GM23248 (cell line): ENCODE measurements at regions not wholly inside any gene's neighbourhood (a gene's known extent, or its start where the extent isn't known, plus 50 kb on each side); places are given as distances from the start of the nearest gene placed in this dataset.
A peak's percentile ranks its signal among the peaks of the same experiment; 100 is the strongest.

Experiments
- DNase-seq: peaks from one replicate; pipeline ENCODE4 v3.0.0-alpha.2; 2015
- H2AFZ ChIP-seq: fragments of 200-600 bp; sonication (generic); 2 replicates; pipeline ENCODE4 v1.6.1; 2016; ENCODE audit warnings: antibody characterized with exemption
- H3F3A ChIP-seq: fragments of 200-600 bp; sonication (generic); 2 replicates; pipeline ENCODE4 v1.6.1; 2016; ENCODE audit warnings: mild to moderate bottlenecking, antibody characterized with exemption, mixed run types; ENCODE audit not compliant: insufficient read depth
- H3K27ac ChIP-seq: fragments of 200-600 bp; sonication (generic); 2 replicates; pipeline ENCODE4 v1.5.1; 2016; ENCODE audit warnings: mild to moderate bottlenecking
- H3K27me3 ChIP-seq: fragments of 200-600 bp; sonication (generic); replicated peaks from 2 replicates; pipeline ENCODE4 v1.6.1; 2016; ENCODE audit warnings: mild to moderate bottlenecking; ENCODE audit not compliant: insufficient read depth
- H3K36me3 ChIP-seq: fragments of 200-600 bp; sonication (generic); 2 replicates; pipeline ENCODE4 v1.6.1; 2016; ENCODE audit warnings: low read depth, mild to moderate bottlenecking
- H3K4me1 ChIP-seq: fragments of 200-600 bp; sonication (generic); 2 replicates; pipeline ENCODE4 v1.6.1; 2016; ENCODE audit warnings: mild to moderate bottlenecking; ENCODE audit not compliant: insufficient read depth
- H3K4me2 ChIP-seq: fragments of 200-600 bp; sonication (generic); one replicate; pipeline ENCODE4 v1.6.1; 2016; ENCODE audit warnings: mild to moderate bottlenecking; ENCODE audit not compliant: unreplicated experiment
- H3K4me3 ChIP-seq: fragments of 200-600 bp; sonication (generic); 2 replicates; pipeline ENCODE4 v1.5.1; 2016; ENCODE audit warnings: mild to moderate bottlenecking
- H3K79me2 ChIP-seq: fragments of 200-600 bp; sonication (generic); 2 replicates; pipeline ENCODE4 v1.6.1; 2016; ENCODE audit warnings: mild to moderate bottlenecking; ENCODE audit not compliant: insufficient read depth
- H3K9ac ChIP-seq: fragments of 200-600 bp; sonication (generic); 2 replicates; pipeline ENCODE4 v1.6.1; 2016; ENCODE audit warnings: mild to moderate bottlenecking
- H3K9me2 ChIP-seq: fragments of 200-600 bp; sonication (generic); 2 replicates; pipeline ENCODE4 v1.6.1; 2016; ENCODE audit warnings: mixed run types, mild to moderate bottlenecking, moderate library complexity; ENCODE audit not compliant: insufficient read depth
- H3K9me3 ChIP-seq: fragments of 200-600 bp; sonication (generic); one replicate; pipeline ENCODE4 v1.6.1; 2017; ENCODE audit warnings: low read depth
- H4K20me1 ChIP-seq: fragments of 200-600 bp; sonication (generic); 2 replicates; pipeline ENCODE4 v1.6.0; 2016; ENCODE audit not compliant: insufficient read depth
- EZH2 ChIP-seq: fragments of 200-600 bp; sonication (generic); IDR thresholded peaks from 2 replicates; pipeline ENCODE4 v1.6.1; 2018; ENCODE audit warnings: antibody characterized with exemption, mild to moderate bottlenecking; ENCODE audit not compliant: insufficient read depth, poor library complexity, severe bottlenecking
- EZH2phosphoT487 ChIP-seq: fragments of 200-600 bp; sonication (generic); IDR thresholded peaks from 2 replicates; pipeline ENCODE4 v1.6.1; 2018; ENCODE audit warnings: antibody characterized with exemption, moderate library complexity, mild to moderate bottlenecking, low read depth; ENCODE audit not compliant: insufficient read depth
- WGBS, 2 experiments: methylation state at CpG; one replicate each; pipeline ENCODE4 v1.1.6; 2015 to 2017; ENCODE audit warnings: low lambda C conversion rate in 2 of 2, low coverage in 1 of 2; ENCODE audit errors: missing lambda C conversion rate in 2 of 2; 5-methylcytosine and 5-hydroxymethylcytosine counted together
- in situ Hi-C: fragments of 300-500 bp; cut with MboI; formaldehyde crosslinking; loops from 2 replicates; pipeline ENCODE4 v1.15.0; 2020

GRCh38 chr3:30199096-30199759, 407.2 kb upstream of the TGFBR2 start:
- in situ Hi-C loops, result no loop called here
- H3K27ac ChIP-seq, result no peak overlapping the region
- H3K9me3 ChIP-seq, result no peaks in the 10 kb centered on the region
- peaks cover 16% of the 10 kb centered on the region for H3F3A ChIP-seq
- H3K36me3 ChIP-seq, result no peaks in the 10 kb centered on the region
- H3K4me3 ChIP-seq, result no peak overlapping the region
- no peak for TF ChIP-seq EZH2
- no peak for TF ChIP-seq EZH2phosphoT487
- H3K9me2 ChIP-seq, result no peaks in the 10 kb centered on the region
- H4K20me1 ChIP-seq, result no peaks in the 10 kb centered on the region
- no peaks in the 10 kb centered on the region for H3K79me2 ChIP-seq
- H3K27me3 ChIP-seq, result no peaks in the 10 kb centered on the region
- 36 to 40% methylated on average over 6 of the region's 6 CpGs for WGBS, 2 experiments
- H2AFZ ChIP-seq, result no peak overlapping the region
- H3K9ac ChIP-seq, result no peak overlapping the region
- no peak overlapping the region for H3K4me2 ChIP-seq
- peaks cover 39% of the 10 kb centered on the region for H3K4me1 ChIP-seq
- peak; percentile 67 for DNase-seq

- no peak overlapping the region for H3K4me2 ChIP-seq
- WGBS, 2 experiments, result 95 to 98% methylated on average over 3 of the region's 3 CpGs
- DNase-seq, result no peak
- no peak overlapping the region for H2AFZ ChIP-seq
- in situ Hi-C loops, result loop anchor here (5.0 to 10.0 kb wide), 3 partner anchors 158 to 475 kb away; no protein-coding TSS in a partner anchor
- H3K27ac ChIP-seq, result no peak overlapping the region
- H3K9me3 ChIP-seq, result no peaks in the 10 kb centered on the region
- peaks cover 39% of the 10 kb centered on the region for H3K4me1 ChIP-seq
- peaks cover 16% of the 10 kb centered on the region for H3F3A ChIP-seq
- H3K4me3 ChIP-seq, result no peak overlapping the region
- H3K79me2 ChIP-seq, result no peaks in the 10 kb centered on the region
- H3K27me3 ChIP-seq, result no peaks in the 10 kb centered on the region
- H3K36me3 ChIP-seq, result no peaks in the 10 kb centered on the region
- H3K9me2 ChIP-seq, result no peaks in the 10 kb centered on the region
- TF ChIP-seq EZH2phosphoT487, result no peak
- no peak for TF ChIP-seq EZH2
- H4K20me1 ChIP-seq, result no peaks in the 10 kb centered on the region
- no peak overlapping the region for H3K9ac ChIP-seq
Measured at GRCh38 chr3:30199855-30200254, 406.5 kb upstream of the TGFBR2 start.

- H3K4me2 ChIP-seq, result peak overlapping the region; percentile 2
- H3K4me1 ChIP-seq, result peaks cover 39% of the 10 kb centered on the region
- H3K27ac ChIP-seq, result no peak overlapping the region
- H3K36me3 ChIP-seq, result no peaks in the 10 kb centered on the region
- TF ChIP-seq EZH2phosphoT487 (no peak), EZH2 (no peak)
- no peaks in the 10 kb centered on the region for H3K79me2 ChIP-seq
- H3F3A ChIP-seq, result peaks cover 16% of the 10 kb centered on the region
- H3K4me3 ChIP-seq, result no peak overlapping the region
- in situ Hi-C loops, result loop anchor here (5.0 to 10.0 kb wide), 3 partner anchors 159 to 473 kb away; no protein-coding TSS in a partner anchor
- no peaks in the 10 kb centered on the region for H3K27me3 ChIP-seq
- no peaks in the 10 kb centered on the region for H3K9me3 ChIP-seq
- H2AFZ ChIP-seq, result no peak overlapping the region
- no peak overlapping the region for H3K9ac ChIP-seq
- H3K9me2 ChIP-seq, result no peaks in the 10 kb centered on the region
- H4K20me1 ChIP-seq, result no peaks in the 10 kb centered on the region
- DNase-seq, result no peak
Measured at GRCh38 chr3:30201715-30202114, 404.7 kb upstream of the TGFBR2 start.

GRCh38 chr3:30203301-30203700, 403.1 kb upstream of the TGFBR2 start:
- in situ Hi-C loops, result loop anchor here (5.0 to 10.0 kb wide), 3 partner anchors 161 to 472 kb away; no protein-coding TSS in a partner anchor
- WGBS, 2 experiments, result 72 to 80% methylated on average over 2 of the region's 2 CpGs
- Histone ChIP-seq H2AFZ (no peak overlapping the region), H3K79me2 (no peaks in the 10 kb centered on the region), H3K36me3 (no peaks in the 10 kb centered on the region), H3K9me3 (no peaks in the 10 kb centered on the region), H3K27me3 (no peaks in the 10 kb centered on the region), H3K27ac (peak overlapping the region; percentile 35), H3F3A (peaks cover 16% of the 10 kb centered on the region), H3K4me2 (no peak overlapping the region), H3K4me3 (no peak overlapping the region), H3K4me1 (peaks cover 34% of the 10 kb centered on the region), H3K9me2 (no peaks in the 10 kb centered on the region), H3K9ac (no peak overlapping the region), H4K20me1 (no peaks in the 10 kb centered on the region)
- DNase-seq, result peak; percentile 70
- TF ChIP-seq EZH2phosphoT487 (no peak), EZH2 (no peak)
